HL-60 (cell line): ENCODE measurements at regions not wholly inside any gene's neighbourhood (a gene's known extent, or its start where the extent isn't known, plus 50 kb on each side); places are given as distances from the start of the nearest gene placed in this dataset.

Experiments used
- DNase-seq, 2 experiments: peaks; one replicate each; pipeline ENCODE4 v3.0.0-alpha.2; 2010 to 2020; ENCODE audit warnings: low read depth in 1 of 2, low spot score in 1 of 2
- H3K27ac ChIP-seq: fragments of 250-450 bp; sonication (Bioruptor Pico); replicated peaks from 2 replicates; pipeline ENCODE4 v1.5.1; 2020; ENCODE audit warnings: mild to moderate bottlenecking, moderate library complexity
- H3K27me3 ChIP-seq: fragments of 250-450 bp; sonication (Bioruptor Pico); 2 replicates; pipeline ENCODE4 v1.5.1; 2021; ENCODE audit warnings: mild to moderate bottlenecking, moderate library complexity; ENCODE audit not compliant: insufficient read depth, poor library complexity, severe bottlenecking
- H3K4me3 ChIP-seq: replicated peaks from 2 replicates; pipeline ENCODE4 v1.5.1; 2011; ENCODE audit warnings: mild to moderate bottlenecking, control low read depth, low read length; ENCODE audit not compliant: insufficient read depth
- GABPA ChIP-seq: IDR thresholded peaks from 2 replicates; pipeline ENCODE4 v1.6.1; 2012; ENCODE audit warnings: low read depth
- POLR2AphosphoS5 ChIP-seq: IDR thresholded peaks from 2 replicates; pipeline ENCODE4 v1.6.1; 2012; ENCODE audit warnings: low read depth
- SPI1 ChIP-seq: IDR thresholded peaks from 2 replicates; pipeline ENCODE4 v1.6.1; 2012; ENCODE audit warnings: low read depth, mild to moderate bottlenecking, borderline replicate concordance
- TF ChIP-seq, protein P1 (sequence below): IDR thresholded peaks from 2 replicates; pipeline ENCODE4 v1.6.1; 2012; ENCODE audit warnings: low read depth; ENCODE audit not compliant: insufficient replicate concordance
- TF ChIP-seq, protein P2 (sequence below): IDR thresholded peaks from one replicate; pipeline ENCODE4 v1.5.1; 2011; ENCODE audit warnings: low read length, control low read depth, inconsistent platforms; ENCODE audit not compliant: insufficient read depth

DNA sequence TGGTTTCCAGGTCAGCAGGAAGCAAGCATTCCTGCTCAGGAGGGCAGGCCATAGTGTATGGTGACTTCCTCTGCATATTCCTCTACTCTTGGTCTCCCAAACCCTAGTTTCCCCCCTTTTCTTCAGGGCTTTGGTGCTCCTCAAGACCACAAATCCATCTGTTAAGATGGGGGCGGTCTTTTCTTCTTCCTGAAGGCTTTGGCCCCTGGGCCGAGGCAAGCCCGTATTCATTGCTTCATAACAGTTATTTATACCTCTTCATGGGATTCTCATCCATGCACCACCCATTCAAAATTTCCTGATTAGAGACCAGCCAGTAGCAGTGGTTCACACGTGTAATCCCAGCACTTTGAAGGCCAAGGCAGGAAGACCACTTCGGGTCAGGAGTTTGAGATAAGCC is 62.1 kb upstream of the IL12A start:
- DNase-seq: no peak
- TF ChIP-seq, protein P1, sequence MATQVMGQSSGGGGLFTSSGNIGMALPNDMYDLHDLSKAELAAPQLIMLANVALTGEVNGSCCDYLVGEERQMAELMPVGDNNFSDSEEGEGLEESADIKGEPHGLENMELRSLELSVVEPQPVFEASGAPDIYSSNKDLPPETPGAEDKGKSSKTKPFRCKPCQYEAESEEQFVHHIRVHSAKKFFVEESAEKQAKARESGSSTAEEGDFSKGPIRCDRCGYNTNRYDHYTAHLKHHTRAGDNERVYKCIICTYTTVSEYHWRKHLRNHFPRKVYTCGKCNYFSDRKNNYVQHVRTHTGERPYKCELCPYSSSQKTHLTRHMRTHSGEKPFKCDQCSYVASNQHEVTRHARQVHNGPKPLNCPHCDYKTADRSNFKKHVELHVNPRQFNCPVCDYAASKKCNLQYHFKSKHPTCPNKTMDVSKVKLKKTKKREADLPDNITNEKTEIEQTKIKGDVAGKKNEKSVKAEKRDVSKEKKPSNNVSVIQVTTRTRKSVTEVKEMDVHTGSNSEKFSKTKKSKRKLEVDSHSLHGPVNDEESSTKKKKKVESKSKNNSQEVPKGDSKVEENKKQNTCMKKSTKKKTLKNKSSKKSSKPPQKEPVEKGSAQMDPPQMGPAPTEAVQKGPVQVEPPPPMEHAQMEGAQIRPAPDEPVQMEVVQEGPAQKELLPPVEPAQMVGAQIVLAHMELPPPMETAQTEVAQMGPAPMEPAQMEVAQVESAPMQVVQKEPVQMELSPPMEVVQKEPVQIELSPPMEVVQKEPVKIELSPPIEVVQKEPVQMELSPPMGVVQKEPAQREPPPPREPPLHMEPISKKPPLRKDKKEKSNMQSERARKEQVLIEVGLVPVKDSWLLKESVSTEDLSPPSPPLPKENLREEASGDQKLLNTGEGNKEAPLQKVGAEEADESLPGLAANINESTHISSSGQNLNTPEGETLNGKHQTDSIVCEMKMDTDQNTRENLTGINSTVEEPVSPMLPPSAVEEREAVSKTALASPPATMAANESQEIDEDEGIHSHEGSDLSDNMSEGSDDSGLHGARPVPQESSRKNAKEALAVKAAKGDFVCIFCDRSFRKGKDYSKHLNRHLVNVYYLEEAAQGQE: no peak
- no peak for TF ChIP-seq SPI1
- TF ChIP-seq, protein P2, sequence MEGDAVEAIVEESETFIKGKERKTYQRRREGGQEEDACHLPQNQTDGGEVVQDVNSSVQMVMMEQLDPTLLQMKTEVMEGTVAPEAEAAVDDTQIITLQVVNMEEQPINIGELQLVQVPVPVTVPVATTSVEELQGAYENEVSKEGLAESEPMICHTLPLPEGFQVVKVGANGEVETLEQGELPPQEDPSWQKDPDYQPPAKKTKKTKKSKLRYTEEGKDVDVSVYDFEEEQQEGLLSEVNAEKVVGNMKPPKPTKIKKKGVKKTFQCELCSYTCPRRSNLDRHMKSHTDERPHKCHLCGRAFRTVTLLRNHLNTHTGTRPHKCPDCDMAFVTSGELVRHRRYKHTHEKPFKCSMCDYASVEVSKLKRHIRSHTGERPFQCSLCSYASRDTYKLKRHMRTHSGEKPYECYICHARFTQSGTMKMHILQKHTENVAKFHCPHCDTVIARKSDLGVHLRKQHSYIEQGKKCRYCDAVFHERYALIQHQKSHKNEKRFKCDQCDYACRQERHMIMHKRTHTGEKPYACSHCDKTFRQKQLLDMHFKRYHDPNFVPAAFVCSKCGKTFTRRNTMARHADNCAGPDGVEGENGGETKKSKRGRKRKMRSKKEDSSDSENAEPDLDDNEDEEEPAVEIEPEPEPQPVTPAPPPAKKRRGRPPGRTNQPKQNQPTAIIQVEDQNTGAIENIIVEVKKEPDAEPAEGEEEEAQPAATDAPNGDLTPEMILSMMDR: no peak
- TF ChIP-seq GABPA: no peak
- no peak for TF ChIP-seq POLR2AphosphoS5
- Histone ChIP-seq H3K27me3 (no peaks in the 10 kb centered on the region), H3K27ac (no peak overlapping the region), H3K4me3 (no peak overlapping the region)

DNA sequence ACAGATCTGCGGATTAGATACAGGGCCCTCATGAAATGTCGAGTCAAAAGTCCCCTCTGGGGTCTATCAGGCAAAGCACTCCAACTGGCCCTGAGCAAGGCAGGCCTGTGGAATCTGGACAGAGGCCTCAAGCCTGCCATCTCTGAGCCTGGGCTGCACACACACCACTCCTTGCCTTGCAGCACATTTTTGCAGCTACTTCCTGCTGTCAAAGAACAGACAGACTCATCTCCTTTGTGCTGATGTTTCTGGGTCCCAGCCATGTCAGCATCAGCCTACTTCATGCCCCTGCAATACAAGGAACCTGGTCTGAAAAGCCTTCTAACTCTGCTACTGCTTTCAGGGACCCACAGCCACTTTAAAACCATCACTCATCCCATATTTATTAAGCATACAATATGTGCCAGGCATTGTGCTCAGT is 60.6 kb upstream of the IL12A start:
- H3K4me3 ChIP-seq: no peak overlapping the region
- no peak overlapping the region for H3K27ac ChIP-seq
- DNase-seq: no peak
- TF ChIP-seq, protein P2: no peak
- no peak for TF ChIP-seq POLR2AphosphoS5
- no peak for TF ChIP-seq SPI1
- TF ChIP-seq, protein P1: no peak
- TF ChIP-seq GABPA: no peak
- H3K27me3 ChIP-seq: no peaks in the 10 kb centered on the region

DNA sequence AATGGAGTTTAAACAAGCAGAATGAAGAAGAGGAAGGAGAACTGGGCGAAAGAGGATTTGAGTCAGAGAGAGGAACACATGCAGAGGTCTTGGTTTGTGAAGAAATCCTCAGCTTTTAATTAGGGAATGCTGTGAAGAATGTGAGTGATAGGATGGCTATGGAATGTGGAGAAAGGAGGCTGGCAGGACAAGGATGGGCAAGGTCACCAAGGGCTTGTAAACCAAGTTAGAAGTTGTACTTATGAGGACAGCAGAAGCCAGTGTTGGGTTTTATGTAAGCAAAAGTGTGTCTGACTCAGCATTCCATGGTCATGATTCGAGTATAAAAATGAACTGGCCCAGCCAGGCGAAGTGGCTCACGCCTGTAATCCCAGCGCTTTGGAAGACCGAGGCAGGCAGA is 60.0 kb upstream of the IL12A start:
- no peak overlapping the region for H3K27ac ChIP-seq
- no peak for DNase-seq
- TF ChIP-seq, protein P1: no peak
- TF ChIP-seq SPI1 (no peak), POLR2AphosphoS5 (no peak), GABPA (no peak)
- TF ChIP-seq, protein P2: no peak
- no peak overlapping the region for H3K4me3 ChIP-seq
- H3K27me3 ChIP-seq: no peaks in the 10 kb centered on the region
